HL-60 (cell line): ENCODE measurements at regions not wholly inside any gene's neighbourhood (a gene's known extent, or its start where the extent isn't known, plus 50 kb on each side); places are given as distances from the start of the nearest gene placed in this dataset.

Source experiments
- GABPA ChIP-seq: IDR thresholded peaks from 2 replicates; pipeline ENCODE4 v1.6.1; 2012; ENCODE audit warnings: low read depth
- POLR2AphosphoS5 ChIP-seq: IDR thresholded peaks from 2 replicates; pipeline ENCODE4 v1.6.1; 2012; ENCODE audit warnings: low read depth
- TF ChIP-seq, protein P1 (sequence below): IDR thresholded peaks from one replicate; pipeline ENCODE4 v1.5.1; 2011; ENCODE audit warnings: low read length, control low read depth, inconsistent platforms; ENCODE audit not compliant: insufficient read depth
- TF ChIP-seq, protein P2 (sequence below): IDR thresholded peaks from 2 replicates; pipeline ENCODE4 v1.6.1; 2012; ENCODE audit warnings: low read depth; ENCODE audit not compliant: insufficient replicate concordance

DNA sequence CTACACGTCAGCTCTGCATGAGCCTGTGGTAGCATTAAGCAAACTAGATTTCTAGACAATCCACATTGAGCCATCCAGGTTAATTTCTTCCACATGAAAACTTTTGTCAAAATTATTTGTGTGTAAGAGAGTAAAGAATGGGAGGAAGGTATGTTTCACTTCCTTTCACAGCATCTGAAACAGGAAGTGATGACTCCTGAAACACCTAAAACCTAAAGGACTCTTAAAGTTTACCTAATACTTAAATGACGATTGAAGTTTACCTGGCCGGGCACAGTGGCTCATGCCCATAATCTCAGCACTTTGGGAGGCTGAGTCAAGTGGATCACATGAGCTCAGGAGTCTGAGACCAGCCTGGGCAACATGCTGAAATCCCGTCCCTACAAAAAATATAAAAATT is 223.8 kb downstream of the CEMIP2 start:
- TF ChIP-seq GABPA (no peak), POLR2AphosphoS5 (no peak)
- TF ChIP-seq, protein P1, sequence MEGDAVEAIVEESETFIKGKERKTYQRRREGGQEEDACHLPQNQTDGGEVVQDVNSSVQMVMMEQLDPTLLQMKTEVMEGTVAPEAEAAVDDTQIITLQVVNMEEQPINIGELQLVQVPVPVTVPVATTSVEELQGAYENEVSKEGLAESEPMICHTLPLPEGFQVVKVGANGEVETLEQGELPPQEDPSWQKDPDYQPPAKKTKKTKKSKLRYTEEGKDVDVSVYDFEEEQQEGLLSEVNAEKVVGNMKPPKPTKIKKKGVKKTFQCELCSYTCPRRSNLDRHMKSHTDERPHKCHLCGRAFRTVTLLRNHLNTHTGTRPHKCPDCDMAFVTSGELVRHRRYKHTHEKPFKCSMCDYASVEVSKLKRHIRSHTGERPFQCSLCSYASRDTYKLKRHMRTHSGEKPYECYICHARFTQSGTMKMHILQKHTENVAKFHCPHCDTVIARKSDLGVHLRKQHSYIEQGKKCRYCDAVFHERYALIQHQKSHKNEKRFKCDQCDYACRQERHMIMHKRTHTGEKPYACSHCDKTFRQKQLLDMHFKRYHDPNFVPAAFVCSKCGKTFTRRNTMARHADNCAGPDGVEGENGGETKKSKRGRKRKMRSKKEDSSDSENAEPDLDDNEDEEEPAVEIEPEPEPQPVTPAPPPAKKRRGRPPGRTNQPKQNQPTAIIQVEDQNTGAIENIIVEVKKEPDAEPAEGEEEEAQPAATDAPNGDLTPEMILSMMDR, result no peak
- TF ChIP-seq, protein P2, sequence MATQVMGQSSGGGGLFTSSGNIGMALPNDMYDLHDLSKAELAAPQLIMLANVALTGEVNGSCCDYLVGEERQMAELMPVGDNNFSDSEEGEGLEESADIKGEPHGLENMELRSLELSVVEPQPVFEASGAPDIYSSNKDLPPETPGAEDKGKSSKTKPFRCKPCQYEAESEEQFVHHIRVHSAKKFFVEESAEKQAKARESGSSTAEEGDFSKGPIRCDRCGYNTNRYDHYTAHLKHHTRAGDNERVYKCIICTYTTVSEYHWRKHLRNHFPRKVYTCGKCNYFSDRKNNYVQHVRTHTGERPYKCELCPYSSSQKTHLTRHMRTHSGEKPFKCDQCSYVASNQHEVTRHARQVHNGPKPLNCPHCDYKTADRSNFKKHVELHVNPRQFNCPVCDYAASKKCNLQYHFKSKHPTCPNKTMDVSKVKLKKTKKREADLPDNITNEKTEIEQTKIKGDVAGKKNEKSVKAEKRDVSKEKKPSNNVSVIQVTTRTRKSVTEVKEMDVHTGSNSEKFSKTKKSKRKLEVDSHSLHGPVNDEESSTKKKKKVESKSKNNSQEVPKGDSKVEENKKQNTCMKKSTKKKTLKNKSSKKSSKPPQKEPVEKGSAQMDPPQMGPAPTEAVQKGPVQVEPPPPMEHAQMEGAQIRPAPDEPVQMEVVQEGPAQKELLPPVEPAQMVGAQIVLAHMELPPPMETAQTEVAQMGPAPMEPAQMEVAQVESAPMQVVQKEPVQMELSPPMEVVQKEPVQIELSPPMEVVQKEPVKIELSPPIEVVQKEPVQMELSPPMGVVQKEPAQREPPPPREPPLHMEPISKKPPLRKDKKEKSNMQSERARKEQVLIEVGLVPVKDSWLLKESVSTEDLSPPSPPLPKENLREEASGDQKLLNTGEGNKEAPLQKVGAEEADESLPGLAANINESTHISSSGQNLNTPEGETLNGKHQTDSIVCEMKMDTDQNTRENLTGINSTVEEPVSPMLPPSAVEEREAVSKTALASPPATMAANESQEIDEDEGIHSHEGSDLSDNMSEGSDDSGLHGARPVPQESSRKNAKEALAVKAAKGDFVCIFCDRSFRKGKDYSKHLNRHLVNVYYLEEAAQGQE, result no peak
